AG09319 (cell line): ENCODE measurements at regions not wholly inside any gene's neighbourhood (a gene's known extent, or its start where the extent isn't known, plus 50 kb on each side); places are given as distances from the start of the nearest gene placed in this dataset.

Experiments used
- DNase-seq: peaks from one replicate; pipeline ENCODE4 v3.0.0-alpha.2; 2010; ENCODE audit warnings: low read depth; ENCODE audit errors: extremely low read depth
- CTCF ChIP-seq: IDR thresholded peaks from 2 replicates; pipeline ENCODE4 v1.5.1; 2011; ENCODE audit warnings: low read depth, mild to moderate bottlenecking, inconsistent platforms, low read length, moderate library complexity

GRCh38 chr7:52786174-52786573 lies 249.3 kb upstream of the POM121L12 start:
- no peak for DNase-seq
- TF ChIP-seq CTCF, result no peak

GRCh38 chr7:52782348-52782747 lies 253.1 kb upstream of the POM121L12 start:
- TF ChIP-seq CTCF, result no peak

GRCh38 chr7:52781250-52781649 lies 254.2 kb upstream of the POM121L12 start:
- TF ChIP-seq CTCF, result no peak
- no peak for DNase-seq

More at GRCh38 chr7:52782348-52782747, 253.1 kb upstream of the POM121L12 start:
- no peak for DNase-seq

- DNase-seq, result no peak
- TF ChIP-seq CTCF, result no peak
These were observed 256.4 kb upstream of the POM121L12 start for GRCh38 chr7:52779004-52779403.

GRCh38 chr7:52777051-52777822 lies 258.2 kb upstream of the POM121L12 start:
- no peak for TF ChIP-seq CTCF
- DNase-seq, result no peak

- TF ChIP-seq CTCF, result no peak
- no peak for DNase-seq
These were observed 259.6 kb upstream of the POM121L12 start for GRCh38 chr7:52775876-52776275.

- TF ChIP-seq CTCF, result no peak
- no peak for DNase-seq
These were observed 264.3 kb upstream of the POM121L12 start for GRCh38 chr7:52771177-52771576.
